Activated CD4-positive, alpha-beta T cell treated with anti-CD3 and anti-CD28 coated beads, Interleukin-2, amount 50 U/mL, for 1 hour (primary cell): ENCODE measurements at regions not wholly inside any gene's neighbourhood (a gene's known extent, or its start where the extent isn't known, plus 50 kb on each side); places are given as distances from the start of the nearest gene placed in this dataset.

Source experiments
- DNase-seq: peaks from one replicate; pipeline ENCODE4 v3.0.0-alpha.2; 2020

DNA sequence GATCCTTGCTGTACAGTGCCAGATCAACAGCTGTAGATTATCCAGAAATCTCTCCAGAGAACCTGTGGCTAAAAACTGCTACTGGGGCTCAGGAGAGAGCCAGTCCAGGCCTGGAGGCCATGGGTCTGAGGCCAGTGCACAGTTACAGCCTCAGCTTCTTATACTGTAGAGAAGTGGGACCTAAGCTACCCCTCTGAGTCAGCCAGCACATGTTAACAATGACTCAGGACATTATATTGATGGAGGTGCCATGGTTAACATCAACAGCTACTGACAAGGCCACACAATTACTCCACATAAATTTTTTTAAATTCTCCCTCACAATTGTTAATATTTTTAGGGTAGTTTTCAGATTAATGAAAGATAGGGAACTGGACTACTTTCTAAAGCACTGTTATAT is 138.5 kb downstream of the RBM26 start:
- no peak for DNase-seq

- no peak for DNase-seq
These were observed 147.6 kb downstream of the RBM26 start for GRCh38 chr13:79258489-79258888.

GRCh38 chr13:79246578-79246949 is 159.5 kb downstream of the RBM26 start:
- DNase-seq = no peak

DNA sequence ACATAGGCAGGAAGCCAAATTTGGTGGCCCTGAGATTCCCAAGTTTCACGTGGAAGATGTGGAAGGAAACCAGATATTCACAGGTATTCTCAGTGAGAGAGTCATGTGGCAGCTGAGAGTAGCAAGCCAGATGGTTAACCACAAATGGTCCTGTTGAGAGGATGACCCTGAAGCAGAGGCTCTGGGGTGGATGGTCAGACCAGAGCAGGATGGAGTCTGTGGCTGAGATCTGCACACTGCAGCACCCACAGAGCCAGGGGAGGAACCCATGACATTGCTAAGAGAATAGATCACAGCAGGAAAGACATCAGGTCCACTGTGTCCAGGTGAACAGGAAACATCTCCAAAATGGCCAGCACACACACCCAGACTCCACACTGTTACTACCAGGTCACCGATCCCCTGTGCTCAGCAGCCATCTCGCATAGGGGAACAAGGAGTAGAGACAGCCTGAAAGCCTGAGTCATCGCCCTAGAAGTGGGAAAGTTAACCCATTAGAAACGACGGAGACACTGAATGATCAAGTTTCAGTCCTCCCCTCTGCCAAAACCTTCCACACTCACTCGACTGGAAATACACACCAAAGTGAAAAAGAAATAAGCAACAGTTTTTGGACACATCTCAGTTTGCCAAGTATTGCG is 160.0 kb downstream of the RBM26 start:
- no peak for DNase-seq

GRCh38 chr13:79241697-79242096 is 164.4 kb downstream of the RBM26 start:
- DNase-seq = no peak

GRCh38 chr13:79237981-79238380 is 168.1 kb downstream of the RBM26 start:
- DNase-seq = no peak

GRCh38 chr13:79231887-79232286 is 174.2 kb downstream of the RBM26 start:
- no peak for DNase-seq

DNA sequence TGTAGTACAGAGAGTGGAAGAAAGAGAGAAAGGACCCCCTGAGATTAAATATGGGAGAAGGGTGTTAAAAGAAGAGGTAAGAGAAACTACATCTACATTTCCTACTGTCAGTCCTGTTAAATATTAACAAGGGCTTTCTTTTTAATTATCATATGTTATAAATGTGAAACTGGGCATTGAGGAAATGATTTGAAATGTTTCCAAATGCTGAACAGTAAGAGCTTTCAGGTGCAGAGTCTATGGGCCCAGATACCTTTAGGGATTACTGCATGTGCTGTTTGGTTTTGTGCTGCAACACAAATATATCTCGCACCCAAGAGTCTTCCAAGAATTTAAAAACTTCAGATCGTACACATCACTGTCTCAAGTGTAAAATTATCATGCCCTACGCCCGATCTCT is 176.3 kb downstream of the RBM26 start:
- DNase-seq = no peak

- no peak for DNase-seq
These were observed 177.1 kb downstream of the RBM26 start for GRCh38 chr13:79228972-79229371.

DNA sequence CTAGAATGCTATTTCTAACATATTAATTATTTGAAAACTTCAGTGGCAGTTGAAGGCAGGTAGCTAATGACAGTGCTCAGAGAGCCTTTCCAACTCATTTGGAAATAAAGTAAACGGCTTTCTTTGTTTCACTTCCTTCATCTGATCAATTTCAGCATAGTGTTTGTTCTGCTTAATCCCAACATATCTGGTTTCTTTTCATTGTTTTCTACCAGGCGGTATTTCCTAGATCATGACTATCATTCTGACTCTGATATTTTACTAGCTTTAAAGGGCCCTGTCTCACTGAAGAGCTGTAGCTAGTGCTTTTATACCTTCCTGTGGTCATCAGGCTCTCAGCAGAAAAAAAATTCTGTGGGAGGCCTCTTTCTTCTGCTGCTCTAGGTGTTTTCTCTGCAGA is 178.6 kb downstream of the RBM26 start:
- DNase-seq = no peak

DNA sequence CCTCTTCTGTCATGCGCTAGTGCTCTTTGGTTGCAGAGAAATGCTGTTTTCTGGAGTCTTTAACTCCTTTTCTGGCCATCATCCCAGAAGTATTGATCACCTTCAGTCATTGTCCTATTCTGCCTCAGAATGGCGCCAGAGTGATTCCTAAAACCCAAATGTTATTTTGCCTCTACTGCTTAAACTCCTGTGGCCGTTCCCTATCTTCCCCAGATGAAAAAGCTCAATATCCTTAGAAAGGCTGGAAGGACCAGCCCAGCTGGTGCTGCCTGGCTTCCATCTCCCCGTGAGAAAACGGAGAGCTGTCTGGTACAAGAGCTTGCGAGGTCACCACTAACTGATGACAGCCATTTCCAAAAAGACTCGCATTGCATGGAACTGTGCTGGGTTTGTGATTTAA is 179.1 kb downstream of the RBM26 start:
- no peak for DNase-seq

- DNase-seq = no peak
These were observed 179.8 kb downstream of the RBM26 start for GRCh38 chr13:79226250-79226649.

- no peak for DNase-seq
These were observed 180.4 kb downstream of the RBM26 start for GRCh38 chr13:79225487-79226232.

DNA sequence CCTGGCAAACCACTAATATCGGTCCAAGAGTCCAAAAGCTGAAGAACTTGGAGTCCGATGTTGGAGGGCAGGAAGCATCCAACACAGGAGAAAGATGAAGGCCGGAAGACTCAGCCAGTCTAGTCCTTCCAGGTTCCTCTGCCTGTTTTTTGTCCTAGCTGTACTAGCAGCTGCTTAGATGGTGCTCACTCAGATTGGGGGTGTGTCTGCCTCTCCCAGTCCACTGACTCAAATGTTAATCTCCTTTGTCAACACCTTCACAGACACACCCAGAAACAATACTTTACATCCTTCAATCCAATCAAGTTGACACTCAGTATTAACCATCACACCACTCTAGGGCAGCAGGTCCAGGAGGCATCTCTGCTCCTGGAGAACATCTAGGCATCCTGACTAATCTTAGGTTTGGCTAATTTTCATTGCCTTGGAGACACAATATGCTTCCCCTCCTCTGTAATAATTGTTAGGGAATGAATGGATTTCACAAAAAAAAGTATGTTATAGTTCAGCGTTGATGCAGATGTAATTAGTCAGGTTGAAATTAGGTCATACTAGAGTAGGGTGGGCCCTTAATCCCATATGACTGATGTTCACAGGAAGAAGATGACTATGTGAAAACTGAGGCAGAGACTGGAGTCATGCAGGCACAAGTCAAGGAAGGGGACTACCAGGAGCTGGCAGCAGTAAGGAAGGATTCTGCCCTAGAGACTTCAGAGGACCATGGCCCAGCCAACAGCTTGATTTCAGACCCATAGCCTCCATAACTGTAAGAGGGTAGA is 183.4 kb downstream of the RBM26 start:
- DNase-seq = no peak

- DNase-seq = no peak
These were observed 193.9 kb downstream of the RBM26 start for GRCh38 chr13:79212064-79212619.

DNA sequence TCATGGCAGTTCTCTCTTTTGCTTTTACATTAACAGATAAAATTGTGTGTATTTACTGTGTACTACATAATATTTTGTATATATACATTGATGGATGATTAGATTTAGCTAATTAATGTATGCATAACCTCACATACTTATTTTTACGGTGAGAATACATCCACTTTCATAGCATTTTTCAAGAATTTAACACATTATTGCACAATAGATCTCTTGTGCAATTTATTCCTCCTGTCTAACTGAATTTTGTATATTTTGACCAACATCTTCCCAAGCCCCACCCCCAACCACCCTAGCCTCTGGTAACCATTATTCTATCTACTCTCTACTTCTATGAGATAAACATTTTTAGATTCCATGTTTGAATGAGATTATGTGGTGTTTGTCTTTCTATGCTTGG is 194.7 kb downstream of the RBM26 start:
- no peak for DNase-seq

GRCh38 chr13:79197933-79198332 is 208.1 kb downstream of the RBM26 start:
- no peak for DNase-seq

DNA sequence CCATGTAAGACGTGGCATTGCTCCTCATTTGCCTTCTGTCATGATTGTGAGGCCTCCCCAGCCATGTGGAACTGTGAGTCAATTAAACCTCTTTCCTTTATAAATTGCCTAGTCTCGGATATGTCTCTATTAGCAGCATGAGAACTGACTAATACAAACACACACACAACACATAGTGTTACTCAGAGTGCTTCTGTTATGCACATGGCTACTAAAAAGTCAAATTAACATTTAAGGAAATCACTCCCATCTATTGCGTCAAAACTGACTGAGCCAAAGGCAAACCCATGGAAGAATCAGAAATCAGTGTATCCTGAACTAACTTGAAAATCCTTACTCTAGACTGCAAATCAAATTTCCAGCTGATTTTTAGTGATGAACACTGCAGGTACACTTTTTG is 209.2 kb downstream of the RBM26 start:
- DNase-seq = no peak

DNA sequence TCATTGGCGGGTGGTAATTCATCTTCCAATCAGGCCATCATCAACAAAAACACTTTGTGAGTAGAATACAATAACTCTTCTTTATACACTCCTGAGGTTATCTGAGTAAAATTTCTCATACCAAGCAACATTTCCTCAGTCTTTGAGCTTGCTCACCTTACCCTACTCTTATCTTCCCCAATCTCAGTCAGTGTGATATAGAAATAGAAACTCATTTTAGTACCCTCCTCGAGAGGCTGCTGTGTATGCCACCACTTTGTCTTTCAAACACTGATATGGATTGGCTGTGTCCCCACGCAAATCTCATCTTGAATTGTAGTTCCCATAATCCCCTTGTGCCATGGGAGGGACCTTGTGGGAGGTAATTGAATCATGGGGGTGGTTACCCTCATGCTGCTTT is 209.7 kb downstream of the RBM26 start:
- DNase-seq = no peak

DNA sequence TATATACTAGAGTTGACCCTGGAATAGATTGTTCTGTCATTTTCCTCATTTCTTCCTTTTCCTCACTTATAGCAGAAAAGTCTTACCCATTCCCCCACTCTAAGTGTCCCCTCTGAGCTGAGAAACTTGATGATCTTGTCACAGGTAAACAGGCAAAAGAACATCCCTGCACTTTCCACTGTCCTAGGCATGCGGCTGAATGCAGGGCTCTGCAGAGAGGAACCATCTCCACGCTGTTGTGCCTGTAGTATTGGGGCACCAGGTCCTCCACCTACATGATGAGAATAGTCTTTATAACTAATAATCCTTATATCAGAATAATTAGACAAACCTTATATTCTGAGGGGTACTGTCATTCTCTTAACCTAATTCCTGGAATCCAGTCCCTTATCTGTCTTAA is 211.3 kb downstream of the RBM26 start:
- DNase-seq = no peak

GRCh38 chr13:79194272-79194671 is 211.8 kb downstream of the RBM26 start:
- no peak for DNase-seq

- DNase-seq = no peak
These were observed 214.6 kb downstream of the RBM26 start for GRCh38 chr13:79191501-79191900.

DNA sequence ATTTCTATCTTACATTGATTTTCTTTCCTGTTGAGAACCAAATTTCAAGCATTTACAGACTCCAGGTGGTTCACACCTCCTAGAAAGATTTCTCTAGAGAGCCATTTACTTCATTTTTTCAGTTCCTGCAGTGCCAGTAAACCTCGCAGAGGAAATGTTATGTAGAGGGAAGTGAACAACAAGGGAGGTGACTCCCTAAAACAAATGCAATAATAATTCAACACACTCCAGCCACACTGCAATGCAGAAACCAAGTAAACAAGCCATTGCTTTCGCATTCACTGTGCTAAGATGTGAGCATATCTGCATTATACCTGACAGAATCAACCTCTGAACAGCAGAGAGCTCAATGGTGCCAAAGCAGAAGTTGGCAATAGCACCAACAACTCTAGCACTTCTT is 215.1 kb downstream of the RBM26 start:
- DNase-seq = no peak
